Skin of body (tissue), 1 donor: ENCODE measurements at regions not wholly inside any gene's neighbourhood (a gene's known extent, or its start where the extent isn't known, plus 50 kb on each side); places are given as distances from the start of the nearest gene placed in this dataset.
A peak's percentile ranks its signal among the peaks of the same experiment; 100 is the strongest.
"Not testable (repeated sequence)": the region's sequence is repeated elsewhere in the genome, so short reads cannot be mapped to it uniquely, and the experiment has no call there.

Source experiments
- DNase-seq: peaks from one replicate; lab custom pipeline; 2025; lab: John Stamatoyannopoulos, UW

GRCh38 chr3:99319961-99320360, 318.4 kb upstream of the COL8A1 start:
- DNase-seq: no peak

GRCh38 chr3:99319450-99319849, 318.9 kb upstream of the COL8A1 start:
- no peak for DNase-seq

- no peak for DNase-seq
Measured at GRCh38 chr3:99317201-99317600, 321.2 kb upstream of the COL8A1 start.

GRCh38 chr3:99315896-99316295, 322.5 kb upstream of the COL8A1 start:
- no peak for DNase-seq

GRCh38 chr3:99313485-99313884, 324.9 kb upstream of the COL8A1 start:
- DNase-seq: no peak

- DNase-seq: no peak
Measured at GRCh38 chr3:99298661-99299060, 339.7 kb upstream of the COL8A1 start.

- DNase-seq: no peak
Measured at GRCh38 chr3:99295836-99296235, 342.6 kb upstream of the COL8A1 start.

- DNase-seq: not testable (repeated sequence)
Measured at GRCh38 chr3:99294092-99294491, 344.3 kb upstream of the COL8A1 start.

GRCh38 chr3:99287876-99288275, 350.5 kb upstream of the COL8A1 start:
- peak; percentile 55 for DNase-seq

- DNase-seq: no peak
Measured at GRCh38 chr3:99286266-99286845, 352.0 kb upstream of the COL8A1 start.

- no peak for DNase-seq
Measured at GRCh38 chr3:99269606-99270351, 368.3 kb upstream of the DCBLD2 start.

GRCh38 chr3:99256788-99257187, 355.3 kb upstream of the DCBLD2 start:
- no peak for DNase-seq

- DNase-seq: no peak
Measured at GRCh38 chr3:99253963-99254355, 352.5 kb upstream of the DCBLD2 start.

GRCh38 chr3:99250821-99251355, 349.4 kb upstream of the DCBLD2 start:
- no peak for DNase-seq

- no peak for DNase-seq
Measured at GRCh38 chr3:99250272-99250671, 348.8 kb upstream of the DCBLD2 start.

GRCh38 chr3:99249627-99250026, 348.1 kb upstream of the DCBLD2 start:
- DNase-seq: no peak

GRCh38 chr3:99248913-99249312, 347.4 kb upstream of the DCBLD2 start:
- DNase-seq: no peak

GRCh38 chr3:99248130-99248529, 346.6 kb upstream of the DCBLD2 start:
- no peak for DNase-seq

- DNase-seq: no peak
Measured at GRCh38 chr3:99246010-99246654, 344.6 kb upstream of the DCBLD2 start.

- no peak for DNase-seq
Measured at GRCh38 chr3:99242271-99242670, 340.8 kb upstream of the DCBLD2 start.

- DNase-seq: no peak
Measured at GRCh38 chr3:99240700-99241099, 339.2 kb upstream of the DCBLD2 start.

- no peak for DNase-seq
Measured at GRCh38 chr3:99236576-99236975, 335.1 kb upstream of the DCBLD2 start.

- no peak for DNase-seq
Measured at GRCh38 chr3:99232696-99233095, 331.2 kb upstream of the DCBLD2 start.
